Non-pigmented ciliary epithelial cell (primary cell): ENCODE measurements at regions not wholly inside any gene's neighbourhood (a gene's known extent, or its start where the extent isn't known, plus 50 kb on each side); places are given as distances from the start of the nearest gene placed in this dataset.
"Not testable (repeated sequence)": the region's sequence is repeated elsewhere in the genome, so short reads cannot be mapped to it uniquely, and the experiment has no call there.

ENCODE experiments used
- DNase-seq: peaks from one replicate; pipeline ENCODE4 v3.0.0-alpha.2; 2010; ENCODE audit warnings: low read depth

DNA sequence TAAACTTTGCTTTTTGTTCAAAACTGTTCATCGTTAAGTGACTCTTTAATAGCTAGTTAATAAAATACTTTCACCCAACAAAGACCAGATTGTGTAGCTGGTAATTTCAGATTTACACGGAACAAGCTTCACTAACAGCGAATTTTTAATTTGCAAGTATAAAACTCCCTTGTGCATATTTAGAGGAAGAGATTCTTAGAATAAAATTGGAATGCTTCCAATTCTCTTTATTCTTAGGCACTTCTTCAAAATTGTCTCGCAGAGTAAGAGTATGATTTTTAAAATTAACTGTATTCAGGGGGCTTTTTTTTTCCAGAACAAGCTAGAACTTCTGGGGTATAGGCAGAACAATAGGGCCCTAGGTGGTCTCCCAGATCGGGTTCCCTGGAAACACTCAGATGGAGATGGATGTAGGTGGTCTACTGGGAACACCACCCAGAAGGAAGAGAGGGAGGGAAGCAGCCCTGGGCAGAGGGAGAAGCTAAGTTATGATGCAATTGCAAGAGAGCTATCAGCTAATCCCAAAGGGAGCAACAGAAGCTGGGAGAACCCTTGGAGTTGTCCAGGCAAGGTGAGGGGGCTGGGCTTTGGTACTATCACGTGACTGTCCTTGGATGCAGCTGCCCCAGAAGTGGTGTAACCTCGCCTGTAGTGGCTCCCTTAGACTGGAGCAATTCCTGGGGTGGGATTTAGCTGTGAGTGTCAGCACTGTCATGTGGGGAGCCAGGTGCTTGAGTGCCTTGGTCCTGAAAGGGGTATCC, 151.7 kb upstream of the ASB18 start:
- no peak for DNase-seq

DNA sequence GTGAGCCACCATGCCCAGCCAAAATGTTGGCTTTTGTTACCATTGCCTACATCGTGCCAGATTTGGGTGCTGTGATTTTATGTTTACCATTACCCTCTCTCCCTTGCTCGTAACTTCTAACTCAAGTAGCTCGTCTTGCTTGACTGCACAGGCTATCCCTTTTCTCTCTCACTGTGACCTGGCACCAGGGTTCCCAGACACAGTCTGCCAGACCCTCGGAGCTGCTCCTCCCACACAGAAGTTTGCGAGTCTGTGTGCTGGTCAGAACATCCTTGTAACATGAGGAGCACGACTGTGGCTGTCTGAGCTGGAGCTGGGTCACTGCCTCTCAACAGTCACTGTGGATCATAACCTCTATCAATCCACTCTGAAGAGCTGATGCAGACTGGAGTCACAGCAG, 152.5 kb upstream of the ACKR3 start:
- DNase-seq, result no peak

DNA sequence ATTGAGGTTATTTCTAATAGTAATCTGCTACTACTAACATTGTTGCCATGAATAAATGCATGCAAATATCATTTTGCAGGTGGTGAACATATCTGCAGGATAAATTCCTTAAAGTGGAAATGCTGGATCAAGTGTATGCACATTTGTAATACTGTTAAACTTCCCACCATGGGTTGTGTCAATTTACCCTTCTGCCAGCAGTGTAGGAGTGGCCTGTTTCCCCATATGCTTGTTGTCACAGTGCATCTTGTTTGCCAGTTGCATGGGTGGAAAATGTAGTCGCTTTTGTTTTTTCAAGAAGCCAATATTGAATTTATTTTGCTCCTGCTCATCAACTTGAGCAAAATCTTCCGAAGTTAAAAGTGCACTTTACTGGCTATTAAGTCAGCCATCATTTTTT, 139.0 kb upstream of the ACKR3 start:
- no peak for DNase-seq

DNA sequence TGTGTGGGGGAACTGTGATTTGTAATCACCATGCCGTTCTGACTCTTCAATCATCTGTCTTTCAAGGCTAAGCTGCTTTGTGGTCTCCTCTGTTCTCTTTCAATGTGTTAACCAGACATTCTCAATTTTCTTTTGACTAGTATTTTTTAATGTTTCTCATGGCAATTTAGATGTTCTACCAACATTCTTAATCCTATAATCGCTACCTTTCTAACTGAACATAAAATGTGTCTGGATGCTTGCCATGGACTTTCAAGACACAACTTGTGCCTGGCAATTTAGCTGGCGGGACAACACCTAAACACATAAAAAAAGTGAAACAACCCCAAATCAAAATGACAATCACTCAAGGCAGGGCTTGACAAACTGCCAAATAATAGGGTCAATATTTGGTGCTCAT, 135.0 kb upstream of the ACKR3 start:
- no peak for DNase-seq

DNA sequence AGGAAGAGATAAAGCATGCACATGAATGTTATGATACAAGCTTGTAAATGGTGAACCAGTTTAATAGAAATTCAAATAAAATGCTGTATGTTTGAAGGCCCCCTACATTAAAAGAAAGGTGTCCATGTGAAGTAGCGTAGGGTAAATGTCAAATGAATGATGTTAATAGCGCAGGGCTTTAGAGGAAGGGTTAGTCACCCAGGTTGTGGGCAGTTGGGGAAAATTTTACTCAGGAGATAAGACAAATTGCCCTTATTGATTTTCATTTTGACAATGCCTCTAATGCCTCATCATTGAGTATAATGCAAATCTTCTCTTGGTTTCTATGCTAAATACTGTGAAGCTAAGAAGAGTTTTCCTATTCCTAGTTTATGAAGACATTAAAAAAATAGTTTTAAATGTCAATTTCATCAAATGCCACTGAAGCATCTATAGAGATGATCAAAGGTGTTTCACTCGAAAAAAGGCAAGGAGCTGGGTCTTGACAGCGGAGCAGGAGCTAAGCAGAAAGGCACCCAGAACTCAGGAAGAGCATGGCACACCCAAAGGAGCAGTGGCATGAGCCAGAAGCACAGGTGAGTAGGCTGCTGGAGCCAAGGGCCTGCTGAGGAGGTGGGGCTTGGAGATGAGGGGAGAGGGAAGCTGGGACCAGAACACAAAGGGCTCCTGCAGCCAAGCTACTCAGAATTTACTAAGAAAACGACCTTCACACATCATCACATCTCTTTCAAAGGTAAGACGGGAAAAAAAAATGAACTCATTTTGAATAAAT, 129.3 kb upstream of the ACKR3 start:
- no peak for DNase-seq

DNA sequence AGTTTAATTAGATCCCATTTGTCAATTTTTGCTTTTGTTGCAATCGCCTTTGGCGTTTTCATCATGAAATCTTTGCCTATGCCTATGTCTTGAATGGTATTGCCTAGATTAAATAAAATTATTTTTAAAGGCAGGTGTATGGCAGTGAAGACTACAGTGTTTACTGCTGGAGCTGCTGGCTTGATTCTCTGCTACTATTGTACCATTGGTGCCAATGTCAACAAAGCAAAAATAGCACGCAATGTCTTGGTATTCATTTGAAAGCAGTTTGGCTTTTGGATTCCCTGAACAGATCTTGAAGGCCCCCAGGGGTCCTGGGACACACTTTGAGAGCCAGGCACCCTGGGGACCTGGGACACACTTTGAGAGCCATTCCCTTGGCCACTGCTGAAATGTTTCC, 125.4 kb upstream of the ACKR3 start:
- DNase-seq, result no peak

DNA sequence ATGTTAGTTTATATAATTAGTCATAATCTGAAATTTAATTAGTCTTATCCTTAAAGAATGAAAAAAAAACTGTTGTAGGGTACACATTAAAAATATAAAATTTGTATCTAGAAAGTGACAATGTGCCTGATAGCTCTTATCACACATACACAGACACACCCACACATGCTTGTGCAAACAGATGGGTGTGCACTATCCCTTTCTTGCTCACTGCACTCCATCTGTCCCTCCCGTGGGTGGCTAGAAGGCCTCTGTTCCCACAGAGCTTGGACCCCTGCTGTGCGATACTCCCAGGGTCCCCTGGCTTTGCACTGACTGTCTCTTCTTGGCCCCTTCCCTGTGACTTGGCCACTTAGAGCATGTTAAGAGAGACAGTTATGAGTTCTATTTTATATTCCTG, 123.9 kb upstream of the ACKR3 start:
- no peak for DNase-seq

DNA sequence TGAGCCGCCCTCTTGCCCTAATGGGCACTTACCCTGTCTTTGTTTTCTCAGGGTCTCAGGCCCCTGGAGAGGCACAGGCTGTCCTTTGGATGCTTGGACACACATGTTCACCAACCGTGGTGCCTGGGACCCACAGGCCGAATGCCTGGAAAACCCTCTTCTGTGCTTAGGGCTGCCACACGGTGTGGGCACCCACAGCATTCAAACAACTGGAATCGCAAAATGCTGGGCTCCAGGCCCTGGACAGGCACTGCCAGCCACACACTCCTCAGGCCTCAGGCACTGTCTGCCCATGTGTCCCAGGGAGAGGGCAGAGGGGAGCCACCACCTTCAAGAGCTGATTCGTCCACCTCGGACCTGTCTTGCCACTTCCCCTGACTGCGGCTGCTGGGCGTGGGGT, 123.1 kb upstream of the ACKR3 start:
- no peak for DNase-seq

DNA sequence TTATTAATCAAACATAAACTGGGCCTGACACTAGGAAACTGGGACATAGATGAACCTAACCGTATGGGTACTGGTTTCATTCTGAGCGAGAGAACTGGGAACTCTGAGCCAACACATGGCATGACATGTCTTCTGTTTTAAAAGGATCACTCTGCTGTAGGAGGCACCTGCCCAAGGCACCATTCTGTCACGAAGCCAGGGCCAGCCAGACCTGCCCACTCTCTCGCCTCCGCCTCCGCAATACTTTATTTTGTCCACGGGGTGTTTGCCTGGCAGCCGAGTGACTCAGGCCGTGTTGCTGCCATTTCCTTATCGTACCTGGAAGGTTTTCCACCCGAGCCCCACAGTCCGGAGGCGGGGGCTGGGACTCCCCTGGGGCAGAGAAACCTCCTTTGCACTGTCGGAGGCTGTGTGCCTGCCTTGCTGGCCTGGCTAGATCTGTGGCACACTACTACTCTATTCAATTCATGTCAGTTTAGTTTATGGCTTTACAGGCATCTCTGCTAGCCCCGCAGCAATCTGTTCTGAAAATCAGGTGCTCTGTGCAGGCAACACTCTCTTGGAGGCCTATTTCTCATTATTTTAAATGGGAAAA, 120.4 kb upstream of the ACKR3 start:
- no peak for DNase-seq

DNA sequence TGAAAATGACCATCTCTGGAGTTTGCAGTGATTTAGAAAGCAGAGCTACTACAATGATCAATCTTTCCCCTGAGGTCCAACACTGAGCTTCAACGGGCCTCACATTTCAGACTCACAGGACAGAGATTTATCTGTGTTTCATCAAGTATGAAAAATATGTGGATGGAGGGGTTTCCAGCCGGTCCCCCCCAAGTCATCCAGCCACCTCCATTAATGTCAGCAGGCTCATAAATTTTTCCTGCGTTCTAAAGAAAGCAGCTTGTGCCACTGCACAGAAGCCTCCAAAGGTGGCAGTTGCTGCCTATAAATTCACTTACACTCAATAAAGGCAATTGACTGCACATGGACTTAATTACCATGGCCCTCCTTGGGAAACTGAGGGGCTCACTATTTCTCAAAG, 117.4 kb upstream of the ACKR3 start:
- no peak for DNase-seq

DNA sequence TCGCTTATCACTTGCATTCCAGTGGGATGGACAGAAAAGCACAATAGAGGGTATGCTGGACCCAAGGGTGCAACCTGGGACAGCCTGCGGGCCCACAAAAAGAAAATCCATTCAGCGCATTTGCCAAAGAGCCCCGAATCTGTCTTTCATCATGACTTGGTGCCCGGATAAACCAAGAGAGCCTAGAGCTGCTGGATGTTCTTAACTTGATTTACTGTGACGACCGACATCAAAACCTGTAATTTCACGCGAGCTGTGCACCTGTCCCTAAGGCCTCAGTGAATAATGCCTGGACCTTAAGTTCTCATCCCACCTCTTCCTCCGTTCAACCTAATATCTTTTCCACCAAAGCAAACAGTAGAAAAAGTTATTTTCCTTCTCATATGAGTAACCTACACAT, 115.5 kb upstream of the ACKR3 start:
- no peak for DNase-seq

DNA sequence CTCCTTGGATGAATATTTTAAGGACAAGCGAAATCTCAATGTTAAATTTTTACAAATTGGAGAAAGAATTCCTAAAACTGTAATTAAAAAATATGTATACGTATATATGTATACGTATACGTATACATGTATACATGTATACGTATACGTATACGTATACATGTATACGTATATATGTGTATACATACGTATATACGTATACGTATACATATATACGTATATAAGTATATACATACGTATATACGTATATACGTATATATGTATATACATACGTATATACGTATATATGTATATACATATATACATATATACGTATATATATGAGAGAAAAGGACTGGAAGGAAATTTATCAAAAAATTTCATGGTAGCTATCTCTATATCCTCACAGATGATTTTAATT, 110.2 kb upstream of the ACKR3 start:
- DNase-seq, result no peak

DNA sequence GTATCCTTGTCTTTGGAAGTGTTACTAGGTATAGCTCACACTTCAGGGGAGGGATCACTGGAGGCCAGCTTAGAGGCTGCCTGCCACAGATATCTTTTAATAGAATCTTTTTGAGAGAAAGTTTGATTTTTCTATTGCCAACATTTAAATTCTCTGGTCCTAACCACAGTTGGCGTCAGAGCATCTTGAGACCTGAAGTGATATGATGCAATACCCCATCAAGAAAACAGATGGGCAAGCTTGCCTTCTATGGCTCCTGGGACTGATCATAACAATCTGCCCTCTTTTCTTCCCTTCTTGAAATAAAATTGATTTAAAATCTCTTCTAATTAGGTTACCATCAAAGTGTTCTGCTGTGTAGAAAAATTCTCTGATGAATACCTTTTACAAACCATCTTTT, 105.5 kb upstream of the ACKR3 start:
- no peak for DNase-seq

DNA sequence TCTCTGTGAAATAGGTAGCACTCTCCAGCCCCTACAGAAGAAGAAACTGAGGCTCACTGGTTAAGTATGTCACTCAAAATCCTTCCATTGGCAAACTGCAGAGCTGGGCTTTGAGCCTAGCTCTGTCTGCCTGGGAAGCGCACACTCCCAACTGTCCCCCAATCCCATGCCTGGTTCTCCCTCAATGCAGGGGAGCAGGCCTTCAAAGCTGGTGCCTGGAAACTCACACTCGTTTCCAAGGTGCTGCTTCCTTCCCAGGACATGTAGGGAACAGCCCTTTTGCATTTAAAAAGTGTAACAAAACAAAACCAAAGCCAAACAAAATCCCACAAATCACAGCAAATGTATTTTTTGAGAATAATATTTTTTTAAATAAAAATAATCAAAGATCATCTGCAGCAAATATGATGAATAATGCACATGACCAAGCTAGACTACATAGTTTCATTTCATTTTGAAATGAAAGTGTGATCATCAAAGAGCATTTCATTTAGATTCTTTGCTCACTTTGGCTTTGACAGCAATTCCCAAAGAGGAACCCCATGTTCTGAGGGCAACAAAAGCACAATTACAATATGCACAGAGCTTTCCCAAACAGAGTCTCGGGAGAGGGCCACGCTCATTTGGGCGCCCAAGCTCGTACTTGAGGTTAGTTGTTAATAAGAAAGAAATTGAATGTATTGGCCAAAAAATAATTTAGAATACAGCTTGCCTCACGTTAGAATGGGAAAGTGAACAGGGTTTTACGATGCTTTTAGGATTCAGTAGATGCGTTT, 96.7 kb upstream of the ACKR3 start:
- no peak for DNase-seq

DNA sequence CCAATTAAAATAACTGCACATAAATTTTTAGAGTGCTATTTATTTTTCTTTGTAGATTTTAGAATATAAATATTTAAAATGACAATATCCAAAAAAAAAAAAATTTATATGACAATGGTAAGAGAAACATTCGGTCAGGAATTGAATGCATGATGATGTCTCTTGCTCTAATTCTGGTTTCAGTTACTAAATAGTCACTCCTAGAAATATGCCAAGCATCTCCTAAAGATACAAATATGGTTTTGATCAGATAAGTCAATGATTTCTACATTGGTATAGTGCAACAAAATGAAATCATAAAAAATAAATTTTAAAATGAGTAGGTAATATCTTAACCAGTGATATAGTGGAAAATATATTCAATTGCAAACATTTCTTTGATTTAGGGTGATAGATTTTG, 95.9 kb upstream of the ACKR3 start:
- DNase-seq, result no peak

DNA sequence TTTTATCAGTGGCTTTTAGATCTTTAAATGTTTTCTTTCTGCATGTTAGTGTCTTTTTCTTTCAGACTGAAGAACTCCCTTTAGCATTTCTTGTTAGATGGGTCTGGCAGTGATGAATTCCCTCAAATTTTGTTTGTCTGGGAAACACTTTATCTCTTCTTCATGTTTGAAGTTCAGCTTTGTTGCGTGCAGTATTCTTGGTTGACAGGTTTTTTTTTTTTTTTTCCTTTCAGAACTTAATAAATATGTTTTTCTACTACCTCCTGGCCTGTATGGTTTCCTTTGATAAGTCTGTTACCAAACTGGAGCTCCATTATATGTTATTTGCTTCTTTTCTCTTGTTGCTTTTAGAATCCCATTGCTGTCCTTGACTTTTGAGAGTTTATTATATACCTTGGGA, 89.8 kb upstream of the ACKR3 start:
- no peak for DNase-seq

DNA sequence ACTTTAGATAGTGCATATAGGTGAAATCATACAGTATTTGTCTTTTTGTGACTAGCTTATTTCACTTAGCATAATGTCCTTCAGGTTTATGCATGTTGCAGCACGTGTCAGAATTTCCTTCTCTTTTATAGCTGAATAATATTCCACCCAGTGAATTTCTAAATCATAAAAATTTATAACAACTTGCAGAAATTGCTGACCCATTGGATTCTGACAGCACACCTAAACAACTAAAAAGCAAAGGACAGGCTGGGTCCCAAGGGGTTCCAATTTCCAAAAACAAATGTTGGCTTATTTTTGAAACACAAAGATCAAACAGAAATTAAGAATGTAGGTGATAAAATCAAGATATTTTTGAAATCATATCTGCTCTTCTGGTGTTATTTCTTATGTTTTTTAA, 86.5 kb upstream of the ACKR3 start:
- no peak for DNase-seq

DNA sequence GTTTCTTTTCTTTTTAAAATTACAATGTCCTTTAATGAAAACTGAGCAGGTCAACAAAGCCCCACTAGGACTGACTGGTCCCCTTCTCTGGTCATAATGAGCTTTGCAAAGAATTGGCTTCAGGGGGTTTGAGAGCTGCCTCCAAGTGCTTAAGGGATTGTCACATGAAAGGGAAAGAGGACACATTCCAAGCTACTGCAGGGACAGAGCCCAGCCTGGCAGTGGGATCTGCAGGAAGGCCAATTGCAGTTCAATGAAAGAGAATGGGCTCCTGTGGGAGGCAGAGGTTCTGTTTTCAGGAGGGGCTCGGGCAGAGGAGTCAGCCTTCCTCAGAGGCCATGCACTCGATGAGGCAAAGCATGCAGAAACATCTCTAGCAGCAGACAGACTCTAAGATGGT, 84.1 kb upstream of the ACKR3 start:
- DNase-seq, result no peak

DNA sequence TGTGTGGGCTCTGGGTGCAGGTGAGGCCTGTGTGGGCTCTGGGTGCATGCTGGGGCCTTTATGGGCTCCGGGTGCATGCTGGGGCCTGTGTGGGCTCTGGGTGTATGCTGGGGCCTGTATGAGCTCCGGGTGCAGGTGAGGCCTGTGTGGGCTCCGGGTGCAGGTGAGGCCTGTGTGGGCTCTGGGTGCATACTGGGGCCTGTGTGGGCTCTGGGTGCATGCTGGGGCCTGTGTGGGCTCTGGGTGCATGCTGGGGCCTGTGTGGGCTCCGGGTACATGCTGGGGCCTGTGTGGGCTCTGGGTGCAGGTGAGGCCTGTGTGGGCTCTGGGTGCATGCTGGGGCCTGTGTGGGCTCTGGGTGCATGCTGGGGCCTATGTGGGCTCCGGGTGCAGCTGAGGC, 80.5 kb upstream of the ACKR3 start:
- DNase-seq, result not testable (repeated sequence)

DNA sequence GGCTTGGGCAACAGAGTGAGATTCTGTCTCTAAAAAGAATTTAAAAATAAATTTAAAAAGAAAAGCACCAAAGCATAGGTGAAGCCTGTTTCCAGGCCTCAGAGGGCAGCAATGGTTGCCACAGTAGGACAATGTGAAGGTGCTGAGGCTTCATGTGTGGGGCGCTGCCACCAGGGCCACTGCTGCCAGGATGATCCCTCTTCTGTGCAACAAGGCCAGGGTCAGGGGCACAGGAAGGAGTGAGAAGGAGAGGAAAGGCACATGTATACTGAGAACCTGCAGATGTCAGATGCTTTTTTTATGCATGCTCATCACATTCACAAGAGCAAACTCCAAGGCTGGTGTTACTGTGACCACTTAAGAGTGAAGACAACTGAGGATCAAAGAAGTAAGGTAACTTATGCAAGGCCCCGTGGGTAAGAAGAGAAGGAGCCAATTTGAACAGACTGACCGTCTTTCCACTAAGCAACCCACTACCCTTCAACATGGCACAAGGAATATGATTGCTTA, 79.7 kb upstream of the ACKR3 start:
- no peak for DNase-seq

DNA sequence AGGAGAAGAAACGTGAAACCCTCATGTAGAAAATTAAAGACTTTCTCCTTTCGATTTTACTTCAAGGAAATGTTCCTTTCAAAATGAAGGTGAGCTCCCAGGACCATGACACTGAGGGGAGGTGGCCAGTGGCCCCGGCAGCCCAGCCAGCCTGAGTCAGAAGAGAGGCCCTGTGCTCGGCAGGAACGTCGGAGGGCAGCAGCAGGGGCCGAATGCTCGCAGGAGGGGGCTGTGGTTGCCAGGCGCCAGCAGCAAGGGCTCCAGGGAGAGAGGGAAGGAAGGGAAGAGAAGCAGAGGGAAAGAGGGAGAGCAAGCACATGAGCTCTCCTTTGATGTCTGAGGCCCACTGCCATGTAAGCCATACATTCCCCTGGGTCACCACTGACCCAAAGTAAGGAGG, 73.3 kb upstream of the ACKR3 start:
- no peak for DNase-seq

DNA sequence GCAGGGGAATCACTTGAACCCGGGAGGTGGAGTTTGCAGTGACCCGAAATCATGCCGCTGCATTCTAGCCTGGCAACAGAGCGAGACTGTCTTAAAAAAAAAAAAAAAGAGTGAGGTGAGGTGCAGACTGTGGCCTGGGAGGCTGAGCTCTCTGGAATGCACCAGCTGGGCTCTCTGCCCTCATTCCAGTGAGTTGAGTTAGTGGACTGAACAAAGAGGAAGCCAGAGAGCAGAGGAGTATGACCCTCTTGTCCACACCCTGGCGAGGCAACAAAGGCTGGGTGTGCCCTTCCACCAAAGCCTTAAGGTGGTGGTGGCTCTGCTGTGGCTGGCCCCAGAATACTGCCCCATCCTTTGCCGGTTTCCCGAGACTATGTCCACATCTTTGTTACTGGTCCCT, 71.3 kb upstream of the ACKR3 start:
- DNase-seq, result peak; percentile 24
